Fibroblast of lung (primary cell): ENCODE measurements at regions not wholly inside any gene's neighbourhood (a gene's known extent, or its start where the extent isn't known, plus 50 kb on each side); places are given as distances from the start of the nearest gene placed in this dataset.

Source experiments
- DNase-seq, 2 donors: peaks; one replicate each; pipeline versions ENCODE4 v3.0.0 to v3.0.0-alpha.2; 2010; ENCODE audit warnings: low read depth in 2 of 2
- H2AFZ ChIP-seq: 2 replicates; pipeline ENCODE4 v1.5.1; 2012; ENCODE audit warnings: low read length, control low read depth, inconsistent platforms
- H3K27ac ChIP-seq: 2 replicates; pipeline ENCODE4 v1.5.1; 2011; ENCODE audit warnings: low read length, control low read depth; ENCODE audit not compliant: insufficient read depth
- H3K27me3 ChIP-seq: 2 replicates; pipeline ENCODE4 v1.5.1; 2011; ENCODE audit warnings: mild to moderate bottlenecking, low read length; ENCODE audit not compliant: control insufficient read depth, insufficient read depth
- H3K36me3 ChIP-seq: 2 replicates; pipeline ENCODE4 v1.5.1; 2011; ENCODE audit warnings: low read length; ENCODE audit not compliant: control insufficient read depth, insufficient read depth
- H3K4me1 ChIP-seq: 2 replicates; pipeline ENCODE4 v1.5.1; 2011; ENCODE audit warnings: low read length; ENCODE audit not compliant: control insufficient read depth, insufficient read depth; ENCODE audit errors: extremely low read depth
- H3K4me2 ChIP-seq: 2 replicates; pipeline ENCODE4 v1.5.1; 2011; ENCODE audit warnings: low read length, control low read depth; ENCODE audit not compliant: insufficient read depth; ENCODE audit errors: extremely low read depth
- H3K4me3 ChIP-seq, 4 experiments: fragments of 200-600 bp in 1 of 4; sonication (generic) in 1 of 4; replicated peaks in 1 of 4; 2 replicates each; pipeline ENCODE4 v1.5.1; 2011 to 2016; ENCODE audit warnings: low read length in 4 of 4, low read depth in 3 of 4, mild to moderate bottlenecking in 3 of 4, control low read depth in 2 of 4, inconsistent platforms in 1 of 4, mixed read lengths in 1 of 4; ENCODE audit not compliant: insufficient read depth in 1 of 4; ENCODE audit errors: control extremely low read depth in 1 of 4
- H3K79me2 ChIP-seq: 2 replicates; pipeline ENCODE4 v1.5.1; 2012; ENCODE audit warnings: mild to moderate bottlenecking, low read length, inconsistent platforms; ENCODE audit not compliant: control insufficient read depth, insufficient read depth
- H3K9ac ChIP-seq: 2 replicates; pipeline ENCODE4 v1.5.1; 2011; ENCODE audit warnings: mild to moderate bottlenecking, low read length, control low read depth; ENCODE audit not compliant: insufficient read depth
- H3K9me3 ChIP-seq: 2 replicates; pipeline ENCODE4 v1.5.1; 2012; ENCODE audit warnings: low read depth, low read length; ENCODE audit not compliant: control insufficient read depth, insufficient read depth
- H4K20me1 ChIP-seq: 2 replicates; pipeline ENCODE4 v1.5.1; 2011; ENCODE audit warnings: low read length; ENCODE audit not compliant: control insufficient read depth, insufficient read depth; ENCODE audit errors: extremely low read depth
- CTCF ChIP-seq, 2 donors: IDR thresholded peaks in 1 of 2; conservative IDR thresholded peaks in 1 of 2; 1 replicate in 1 of 2; 2 replicates in 1 of 2; pipeline ENCODE4 v1.5.1; 2011 to 2012; ENCODE audit warnings: low read length in 2 of 2, control low read depth in 1 of 2, inconsistent platforms in 1 of 2, low read depth in 1 of 2, mild to moderate bottlenecking in 1 of 2
- EZH2 ChIP-seq: IDR thresholded peaks from 2 replicates; pipeline ENCODE4 v1.5.1; 2012; ENCODE audit warnings: low read length, control low read depth, mild to moderate bottlenecking; ENCODE audit errors: missing control alignments

- Histone ChIP-seq H3K4me1 (no peaks in the 10 kb centered on the region), H3K27ac (no peak overlapping the region), H3K27me3 (no peaks in the 10 kb centered on the region), H3K9ac (no peak overlapping the region), H3K4me3 (no peak overlapping the region), H3K9me3 (no peaks in the 10 kb centered on the region), H3K4me2 (no peak overlapping the region), H3K79me2 (no peaks in the 10 kb centered on the region), H4K20me1 (no peaks in the 10 kb centered on the region), H2AFZ (no peak overlapping the region), H3K36me3 (no peaks in the 10 kb centered on the region)
- no peak for TF ChIP-seq EZH2
- no peak for TF ChIP-seq CTCF (conservative IDR thresholded peaks at IDR 0.05 in 1 of 2, IDR thresholded peaks at IDR 0.05 in 1 of 2; ENCODE audit: low read depth in 1 of 2, low read length in 2 of 2)
- DNase-seq: no peak
These were observed 353.2 kb upstream of the CAMK1G start for GRCh38 chr1:209230314-209230713.

GRCh38 chr1:209231476-209232156 lies 351.9 kb upstream of the CAMK1G start:
- no peak overlapping the region for H3K4me3 ChIP-seq
- H3K4me2 ChIP-seq: no peak overlapping the region
- no peak overlapping the region for H2AFZ ChIP-seq
- no peaks in the 10 kb centered on the region for H3K79me2 ChIP-seq
- H3K4me1 ChIP-seq: no peaks in the 10 kb centered on the region
- no peaks in the 10 kb centered on the region for H3K9me3 ChIP-seq
- H3K27me3 ChIP-seq: no peaks in the 10 kb centered on the region
- no peaks in the 10 kb centered on the region for H4K20me1 ChIP-seq
- no peak for DNase-seq
- TF ChIP-seq CTCF (conservative IDR thresholded peaks at IDR 0.05 in 1 of 2, IDR thresholded peaks at IDR 0.05 in 1 of 2; ENCODE audit: low read depth in 1 of 2, low read length in 2 of 2) (no peak), EZH2 (no peak)
- no peak overlapping the region for H3K9ac ChIP-seq
- no peak overlapping the region for H3K27ac ChIP-seq
- H3K36me3 ChIP-seq: no peaks in the 10 kb centered on the region

GRCh38 chr1:209232197-209232596 lies 351.3 kb upstream of the CAMK1G start:
- Histone ChIP-seq H3K27ac (no peak overlapping the region), H3K27me3 (no peaks in the 10 kb centered on the region), H2AFZ (no peak overlapping the region), H3K4me2 (no peak overlapping the region), H4K20me1 (no peaks in the 10 kb centered on the region), H3K79me2 (no peaks in the 10 kb centered on the region), H3K4me1 (no peaks in the 10 kb centered on the region), H3K36me3 (no peaks in the 10 kb centered on the region), H3K9me3 (no peaks in the 10 kb centered on the region), H3K4me3 (no peak overlapping the region), H3K9ac (no peak overlapping the region)
- no peak for DNase-seq
- TF ChIP-seq EZH2 (no peak), CTCF (conservative IDR thresholded peaks at IDR 0.05 in 1 of 2, IDR thresholded peaks at IDR 0.05 in 1 of 2; ENCODE audit: low read depth in 1 of 2, low read length in 2 of 2) (no peak)
